ENCODE measurements at regions not wholly inside any gene's neighbourhood (a gene's known extent, or its start where the extent isn't known, plus 50 kb on each side); places are given as distances from the start of the nearest gene placed in this dataset.
A peak's percentile ranks its signal among the peaks of the same experiment; 100 is the strongest.

DNA sequence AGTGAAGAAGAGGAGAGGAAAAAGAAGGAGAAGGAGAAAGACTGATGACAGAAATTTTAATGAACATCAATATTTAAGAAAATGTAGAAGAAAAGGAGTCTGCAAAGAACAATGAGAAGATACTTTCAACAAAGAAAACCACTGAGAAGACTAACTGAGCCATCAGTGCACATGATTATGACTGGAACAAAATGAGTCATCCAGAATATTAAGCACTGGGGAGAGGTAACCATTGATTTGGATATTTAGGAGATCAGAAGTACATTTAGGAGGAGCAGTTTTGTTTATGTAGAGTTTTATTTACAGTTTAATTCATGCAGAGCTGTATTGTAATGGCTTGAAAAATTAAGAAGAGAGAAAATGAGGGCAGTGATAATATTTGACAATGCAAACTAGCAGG, 159.1 kb downstream of the C12orf50 start:
- Histone ChIP-seq H3K4me1 (ENCODE audit: insufficient read depth, insufficient read length) (no peaks in the 10 kb centered on the region), H3K36me3 (ENCODE audit: insufficient read depth, insufficient read length, low read length) (no peaks in the 10 kb centered on the region), H3K4me3 (ENCODE audit: insufficient read length, low read depth) (no peak overlapping the region), H3K27me3 (ENCODE audit: insufficient read depth, insufficient read length) (no peaks in the 10 kb centered on the region), H3K9me3 (ENCODE audit: insufficient read depth, low read length) (no peaks in the 10 kb centered on the region), H3K9ac (ENCODE audit: insufficient read length, low read depth) (no peak overlapping the region)
- DNase-seq (ENCODE audit: low read depth, low spot score), result no peak
- TF ChIP-seq ZNF274 (IDR thresholded peaks at IDR 0.05; ENCODE audit: low read depth, low read length) (no peak), YY1 (IDR thresholded peaks at IDR 0.05; ENCODE audit: insufficient read depth, insufficient read length) (no peak), SUZ12 (IDR thresholded peaks at IDR 0.05; ENCODE audit: extremely low read depth, insufficient read depth, insufficient read length) (no peak)

DNA sequence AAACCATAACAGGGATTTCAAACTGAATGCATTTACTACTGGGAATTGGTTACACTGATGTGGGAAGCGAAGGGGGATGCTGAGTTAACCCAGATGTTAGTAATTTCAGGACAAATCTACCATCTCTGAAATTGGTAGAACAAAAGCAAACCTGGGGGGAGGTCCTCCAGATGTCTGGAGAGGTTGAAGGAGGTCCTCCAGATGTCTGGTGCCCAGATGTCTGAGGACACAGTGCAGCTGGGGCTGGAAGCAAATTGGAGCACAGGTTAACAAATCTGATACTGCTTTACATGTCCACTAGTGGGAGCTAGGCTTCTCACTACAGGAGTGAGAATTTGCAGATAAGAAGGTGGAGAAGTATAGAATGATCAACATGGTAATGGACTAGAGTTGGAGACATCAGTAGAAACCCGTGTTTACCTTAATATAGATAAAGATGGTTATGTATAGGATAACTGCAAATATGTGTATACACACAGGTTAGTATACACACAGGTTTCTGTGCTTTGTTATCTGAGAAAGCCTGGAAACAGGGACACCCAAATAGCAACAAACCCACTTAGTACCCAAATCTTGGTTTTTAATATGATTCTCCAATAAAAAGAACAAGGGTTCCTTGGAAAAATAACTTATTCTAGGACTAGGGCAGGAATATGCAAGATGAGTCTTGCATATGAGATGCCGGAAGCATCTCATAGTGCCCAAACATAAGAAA, 162.5 kb downstream of the C12orf50 start:
- DNase-seq (ENCODE audit: low read depth, low spot score), result no peak
- H3K27me3 ChIP-seq (ENCODE audit: insufficient read depth, insufficient read length), result no peaks in the 10 kb centered on the region
- TF ChIP-seq SUZ12 (IDR thresholded peaks at IDR 0.05; ENCODE audit: extremely low read depth, insufficient read depth, insufficient read length) (no peak), ZNF274 (IDR thresholded peaks at IDR 0.05; ENCODE audit: low read depth, low read length) (no peak), YY1 (IDR thresholded peaks at IDR 0.05; ENCODE audit: insufficient read depth, insufficient read length) (no peak)

GRCh38 chr12:87861791-87862190, 167.4 kb downstream of the C12orf50 start:
- no peaks in the 10 kb centered on the region for H3K36me3 ChIP-seq (ENCODE audit: insufficient read depth, insufficient read length, low read length)
- TF ChIP-seq ZNF274 (IDR thresholded peaks at IDR 0.05; ENCODE audit: low read depth, low read length) (no peak), YY1 (IDR thresholded peaks at IDR 0.05; ENCODE audit: insufficient read depth, insufficient read length) (no peak), SUZ12 (IDR thresholded peaks at IDR 0.05; ENCODE audit: extremely low read depth, insufficient read depth, insufficient read length) (no peak)
- H3K4me3 ChIP-seq (ENCODE audit: insufficient read length, low read depth), result no peak overlapping the region
- H3K9ac ChIP-seq (ENCODE audit: insufficient read length, low read depth), result no peak overlapping the region
- no peaks in the 10 kb centered on the region for H3K27me3 ChIP-seq (ENCODE audit: insufficient read depth, insufficient read length)
- no peaks in the 10 kb centered on the region for H3K9me3 ChIP-seq (ENCODE audit: insufficient read depth, low read length)
- DNase-seq (ENCODE audit: low read depth, low spot score), result no peak
- H3K4me1 ChIP-seq (ENCODE audit: insufficient read depth, insufficient read length), result no peaks in the 10 kb centered on the region

More for the DNA sequence above, 162.5 kb downstream of the C12orf50 start:
- Histone ChIP-seq H3K9me3 (ENCODE audit: insufficient read depth, low read length) (no peaks in the 10 kb centered on the region), H3K36me3 (ENCODE audit: insufficient read depth, insufficient read length, low read length) (no peaks in the 10 kb centered on the region), H3K4me1 (ENCODE audit: insufficient read depth, insufficient read length) (no peaks in the 10 kb centered on the region), H3K9ac (ENCODE audit: insufficient read length, low read depth) (no peak overlapping the region), H3K4me3 (ENCODE audit: insufficient read length, low read depth) (no peak overlapping the region)

- H3K27me3 ChIP-seq (ENCODE audit: insufficient read depth, insufficient read length), result no peaks in the 10 kb centered on the region
- DNase-seq (ENCODE audit: low read depth, low spot score), result no peak
- no peaks in the 10 kb centered on the region for H3K36me3 ChIP-seq (ENCODE audit: insufficient read depth, insufficient read length, low read length)
- no peak overlapping the region for H3K4me3 ChIP-seq (ENCODE audit: insufficient read length, low read depth)
- TF ChIP-seq ZNF274 (IDR thresholded peaks at IDR 0.05; ENCODE audit: low read depth, low read length) (no peak), YY1 (IDR thresholded peaks at IDR 0.05; ENCODE audit: insufficient read depth, insufficient read length) (no peak), SUZ12 (IDR thresholded peaks at IDR 0.05; ENCODE audit: extremely low read depth, insufficient read depth, insufficient read length) (no peak)
- H3K9ac ChIP-seq (ENCODE audit: insufficient read length, low read depth), result no peak overlapping the region
- no peaks in the 10 kb centered on the region for H3K9me3 ChIP-seq (ENCODE audit: insufficient read depth, low read length)
- no peaks in the 10 kb centered on the region for H3K4me1 ChIP-seq (ENCODE audit: insufficient read depth, insufficient read length)
Measured at GRCh38 chr12:87853448-87854003, 175.7 kb downstream of the C12orf50 start.

- TF ChIP-seq SUZ12 (IDR thresholded peaks at IDR 0.05; ENCODE audit: extremely low read depth, insufficient read depth, insufficient read length), result no peak
- TF ChIP-seq YY1 (IDR thresholded peaks at IDR 0.05; ENCODE audit: insufficient read depth, insufficient read length), result no peak
- no peak for TF ChIP-seq ZNF274 (IDR thresholded peaks at IDR 0.05; ENCODE audit: low read depth, low read length)
- no peak overlapping the region for H3K9ac ChIP-seq (ENCODE audit: insufficient read length, low read depth)
- no peaks in the 10 kb centered on the region for H3K27me3 ChIP-seq (ENCODE audit: insufficient read depth, insufficient read length)
- no peak overlapping the region for H3K4me3 ChIP-seq (ENCODE audit: insufficient read length, low read depth)
- DNase-seq (ENCODE audit: low read depth, low spot score), result no peak
- no peaks in the 10 kb centered on the region for H3K4me1 ChIP-seq (ENCODE audit: insufficient read depth, insufficient read length)
- no peaks in the 10 kb centered on the region for H3K36me3 ChIP-seq (ENCODE audit: insufficient read depth, insufficient read length, low read length)
- no peaks in the 10 kb centered on the region for H3K9me3 ChIP-seq (ENCODE audit: insufficient read depth, low read length)
Measured at GRCh38 chr12:87849074-87849473, 180.1 kb downstream of the C12orf50 start.

DNA sequence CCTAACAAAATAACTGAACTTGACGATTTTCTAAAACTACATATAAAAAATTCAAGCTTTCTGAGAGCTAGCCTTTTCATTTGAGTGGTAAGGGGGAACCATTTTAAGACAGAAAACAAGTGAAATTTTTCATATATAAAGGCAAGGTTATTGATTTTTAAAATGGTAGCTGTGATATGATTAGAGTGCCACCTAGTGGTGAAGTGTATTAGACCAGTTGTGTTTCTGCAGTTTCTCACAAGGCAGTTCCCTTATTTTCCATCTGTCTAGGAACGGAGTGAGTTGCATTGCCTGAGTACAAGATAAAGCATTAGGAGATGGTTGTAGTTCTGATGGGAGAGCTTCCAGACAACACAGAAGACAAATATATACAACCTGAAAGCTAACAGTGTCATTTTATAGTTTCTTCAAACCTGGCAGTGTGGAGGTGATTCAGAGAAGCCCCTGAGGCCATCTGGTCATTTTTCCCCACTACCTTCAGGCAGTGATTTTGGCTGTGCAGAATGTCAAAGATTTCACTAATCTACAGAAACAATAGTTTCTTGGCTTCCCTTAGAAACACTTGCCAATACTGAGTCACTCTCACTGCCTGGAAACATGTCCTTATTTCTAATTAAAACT, 180.8 kb downstream of the C12orf50 start:
- Histone ChIP-seq H3K4me3 (ENCODE audit: insufficient read length, low read depth) (no peak overlapping the region), H3K9ac (ENCODE audit: insufficient read length, low read depth) (no peak overlapping the region), H3K36me3 (ENCODE audit: insufficient read depth, insufficient read length, low read length) (no peaks in the 10 kb centered on the region), H3K27me3 (ENCODE audit: insufficient read depth, insufficient read length) (no peaks in the 10 kb centered on the region), H3K4me1 (ENCODE audit: insufficient read depth, insufficient read length) (no peaks in the 10 kb centered on the region), H3K9me3 (ENCODE audit: insufficient read depth, low read length) (no peaks in the 10 kb centered on the region)
- DNase-seq (ENCODE audit: low read depth, low spot score), result peak; percentile 46
- no peak for TF ChIP-seq YY1 (IDR thresholded peaks at IDR 0.05; ENCODE audit: insufficient read depth, insufficient read length)
- TF ChIP-seq SUZ12 (IDR thresholded peaks at IDR 0.05; ENCODE audit: extremely low read depth, insufficient read depth, insufficient read length), result no peak
- TF ChIP-seq ZNF274 (IDR thresholded peaks at IDR 0.05; ENCODE audit: low read depth, low read length), result no peak

- Histone ChIP-seq H3K4me1 (ENCODE audit: insufficient read depth, insufficient read length) (no peaks in the 10 kb centered on the region), H3K9ac (ENCODE audit: insufficient read length, low read depth) (no peak overlapping the region), H3K36me3 (ENCODE audit: insufficient read depth, insufficient read length, low read length) (no peaks in the 10 kb centered on the region), H3K27me3 (ENCODE audit: insufficient read depth, insufficient read length) (no peaks in the 10 kb centered on the region), H3K4me3 (ENCODE audit: insufficient read length, low read depth) (no peak overlapping the region), H3K9me3 (ENCODE audit: insufficient read depth, low read length) (no peaks in the 10 kb centered on the region)
- TF ChIP-seq SUZ12 (IDR thresholded peaks at IDR 0.05; ENCODE audit: extremely low read depth, insufficient read depth, insufficient read length) (no peak), ZNF274 (IDR thresholded peaks at IDR 0.05; ENCODE audit: low read depth, low read length) (no peak), YY1 (IDR thresholded peaks at IDR 0.05; ENCODE audit: insufficient read depth, insufficient read length) (no peak)
- DNase-seq (ENCODE audit: low read depth, low spot score), result no peak
Measured at GRCh38 chr12:87847147-87847546, 182.1 kb downstream of the C12orf50 start.
